Neuronal stem cell (in vitro differentiated cells): ENCODE measurements at regions not wholly inside any gene's neighbourhood (a gene's known extent, or its start where the extent isn't known, plus 50 kb on each side); places are given as distances from the start of the nearest gene placed in this dataset.
A peak's percentile ranks its signal among the peaks of the same experiment; 100 is the strongest.

Source experiments
- DNase-seq: peaks from one replicate; pipeline ENCODE4 v3.0.0-alpha.2; 2013; ENCODE audit warnings: low spot score
- H2AFZ ChIP-seq: one replicate; pipeline ENCODE4 v1.6.1; 2013; ENCODE audit warnings: mild to moderate bottlenecking, low read length, inconsistent platforms
- H2AK5ac ChIP-seq: 2 replicates; pipeline ENCODE4 v1.6.1; 2013; ENCODE audit warnings: low read depth, mild to moderate bottlenecking, inconsistent platforms, low read length, moderate library complexity, mixed read lengths
- H2BK120ac ChIP-seq: 2 replicates; pipeline ENCODE4 v1.6.1; 2013; ENCODE audit warnings: low read depth, mild to moderate bottlenecking, inconsistent platforms, low read length, moderate library complexity, mixed read lengths
- H2BK12ac ChIP-seq: one replicate; pipeline ENCODE4 v1.6.1; 2013; ENCODE audit warnings: low read length, inconsistent platforms
- H2BK15ac ChIP-seq: 2 replicates; pipeline ENCODE4 v1.6.1; 2013; ENCODE audit warnings: mild to moderate bottlenecking, low read length, inconsistent platforms, mixed read lengths
- H2BK5ac ChIP-seq: one replicate; pipeline ENCODE4 v1.6.1; 2013; ENCODE audit warnings: inconsistent platforms, mild to moderate bottlenecking, low read length, moderate library complexity
- H3K14ac ChIP-seq: one replicate; pipeline ENCODE4 v1.6.1; 2013; ENCODE audit warnings: low read length, inconsistent platforms
- H3K18ac ChIP-seq: 2 replicates; pipeline ENCODE4 v1.6.1; 2013; ENCODE audit warnings: low read length, inconsistent platforms
- H3K23ac ChIP-seq: 2 replicates; pipeline ENCODE4 v1.6.1; 2013; ENCODE audit warnings: low read depth, mild to moderate bottlenecking, mixed read lengths, low read length, inconsistent platforms; ENCODE audit not compliant: poor library complexity
- H3K27ac ChIP-seq: replicated peaks from 3 replicates; pipeline ENCODE4 v1.5.1; 2013; ENCODE audit warnings: low read length, inconsistent platforms
- H3K27me3 ChIP-seq, 3 experiments: 2 replicates each; pipeline ENCODE4 v1.6.1; 2013; ENCODE audit warnings: low read length in 3 of 3, mild to moderate bottlenecking in 2 of 3, inconsistent platforms in 1 of 3, low read depth in 1 of 3, mixed read lengths in 1 of 3, moderate library complexity in 1 of 3; ENCODE audit not compliant: control insufficient read depth in 3 of 3, insufficient read depth in 3 of 3
- H3K36me3 ChIP-seq, 2 donors: replicated peaks in 1 of 2; 2 replicates each; pipeline ENCODE4 v1.6.1; 2013; ENCODE audit warnings: low read length in 2 of 2; ENCODE audit not compliant: control insufficient read depth in 2 of 2, insufficient read depth in 2 of 2
- H3K4ac ChIP-seq: 2 replicates; pipeline ENCODE4 v1.6.1; 2013; ENCODE audit warnings: inconsistent platforms, mild to moderate bottlenecking, low read length, moderate library complexity
- H3K4me1 ChIP-seq, 2 donors: 1 replicate in 1 of 2; 2 replicates in 1 of 2; pipeline ENCODE4 v1.6.1; 2013; ENCODE audit warnings: low read length in 2 of 2, low read depth in 1 of 2; ENCODE audit not compliant: control insufficient read depth in 2 of 2, insufficient read depth in 1 of 2
- H3K4me2 ChIP-seq: one replicate; pipeline ENCODE4 v1.6.1; 2013; ENCODE audit warnings: mild to moderate bottlenecking, low read length, inconsistent platforms; ENCODE audit not compliant: insufficient read depth, poor library complexity, severe bottlenecking
- H3K4me3 ChIP-seq, 2 donors: 2 replicates each; pipeline ENCODE4 v1.5.1; 2013; ENCODE audit warnings: low read length in 2 of 2, mild to moderate bottlenecking in 2 of 2, inconsistent platforms in 1 of 2, moderate library complexity in 1 of 2
- H3K79me1 ChIP-seq: one replicate; pipeline ENCODE4 v1.6.1; 2013; ENCODE audit warnings: low read depth, mild to moderate bottlenecking, inconsistent platforms, low read length, moderate library complexity
- H3K9ac ChIP-seq: one replicate; pipeline ENCODE4 v1.6.1; 2013; ENCODE audit warnings: mild to moderate bottlenecking, low read depth, low read length, inconsistent platforms; ENCODE audit not compliant: poor library complexity
- H3K9me3 ChIP-seq, 2 donors: replicated peaks in 1 of 2; 2 replicates each; pipeline versions ENCODE3 to v1.6.1; 2013; ENCODE audit warnings: low read length in 2 of 2, mild to moderate bottlenecking in 2 of 2, inconsistent platforms in 1 of 2, low read depth in 1 of 2, mixed read lengths in 1 of 2, moderate library complexity in 1 of 2; ENCODE audit not compliant: control insufficient read depth in 2 of 2, insufficient read depth in 1 of 2
- H4K8ac ChIP-seq: one replicate; pipeline ENCODE4 v1.6.1; 2013; ENCODE audit warnings: low read depth, mild to moderate bottlenecking, inconsistent platforms, low read length, moderate library complexity
- H4K91ac ChIP-seq: one replicate; pipeline ENCODE4 v1.6.1; 2013; ENCODE audit warnings: low read length, low read depth, mild to moderate bottlenecking, inconsistent platforms; ENCODE audit not compliant: poor library complexity
- WGBS, 2 donors: extraction: QIAGEN DNeasy Blood & Tissue Kit; methylation state at CpG; one replicate each; pipeline ENCODE4 v1.1.7; 2013; ENCODE audit warnings: missing lambda C conversion rate in 2 of 2, mixed read lengths in 1 of 2; ENCODE audit not compliant: insufficient read length in 2 of 2, insufficient replicate concordance in 1 of 2; ENCODE audit errors: extremely low coverage in 2 of 2; 5-methylcytosine and 5-hydroxymethylcytosine counted together

DNA sequence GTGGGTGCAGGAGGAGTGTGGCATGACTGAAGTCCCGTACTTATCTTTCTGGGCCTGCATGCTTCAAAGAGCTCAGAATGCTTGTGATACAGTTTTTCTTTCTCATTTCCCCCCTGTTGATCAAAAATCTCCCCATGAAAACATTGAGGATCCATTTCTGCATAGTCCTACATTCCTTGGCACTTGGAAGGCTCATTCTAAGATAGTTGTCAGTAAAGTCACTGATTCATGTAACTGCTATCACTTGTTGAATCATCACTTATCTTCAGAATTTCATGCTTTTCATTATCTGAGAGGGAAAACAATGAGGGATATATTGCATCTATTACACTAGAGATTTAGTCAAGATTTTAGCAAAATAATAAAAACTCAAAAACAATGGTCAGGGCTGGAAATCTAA is 1953.1 kb upstream of the CDH6 start:
- no peak overlapping the region for H3K9ac ChIP-seq
- H3K27ac ChIP-seq: no peak overlapping the region
- H3K4me3 ChIP-seq: no peak overlapping the region
- H2AK5ac ChIP-seq: no peak overlapping the region
- H3K14ac ChIP-seq: no peak overlapping the region
- H3K4me1 ChIP-seq: no peaks in the 10 kb centered on the region
- no CpG with 5 or more reads among the region's 1 CpG for WGBS, 2 donors
- H3K23ac ChIP-seq: no peak overlapping the region
- no peak overlapping the region for H2BK5ac ChIP-seq
- H3K27me3 ChIP-seq: no peaks in the 10 kb centered on the region
- DNase-seq: no peak
- H2BK12ac ChIP-seq: no peak overlapping the region
- no peak overlapping the region for H3K4me2 ChIP-seq
- H2BK120ac ChIP-seq: no peak overlapping the region
- no peak overlapping the region for H3K18ac ChIP-seq
- H3K79me1 ChIP-seq: no peaks in the 10 kb centered on the region
- no peak overlapping the region for H3K4ac ChIP-seq
- H2BK15ac ChIP-seq: no peak overlapping the region
- no peak overlapping the region for H4K91ac ChIP-seq
- H3K36me3 ChIP-seq: no peaks in the 10 kb centered on the region
- no peak overlapping the region for H4K8ac ChIP-seq
- H2AFZ ChIP-seq: no peak overlapping the region
- H3K9me3 ChIP-seq: no peaks in the 10 kb centered on the region

DNA sequence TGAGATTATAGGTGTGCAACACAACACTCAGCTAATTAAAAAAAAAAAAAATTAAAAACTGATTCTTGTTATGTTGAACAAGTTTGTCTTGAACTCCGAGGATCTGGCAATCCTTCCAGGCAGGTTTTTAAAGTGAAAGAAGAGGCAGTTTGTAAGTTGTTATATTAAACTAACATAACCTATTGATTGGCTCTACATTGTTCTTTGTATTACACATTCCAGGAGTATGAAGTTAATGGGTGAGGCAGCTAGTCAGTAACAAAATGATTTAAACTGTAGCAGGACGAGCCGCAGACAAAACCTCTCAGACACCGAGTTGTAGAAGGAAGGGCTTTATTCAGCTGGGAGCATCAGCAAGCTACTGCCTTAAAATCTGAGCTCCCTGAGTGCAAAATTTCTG is 1953.9 kb upstream of the CDH6 start:
- no peak overlapping the region for H4K91ac ChIP-seq
- no peaks in the 10 kb centered on the region for H3K79me1 ChIP-seq
- H3K36me3 ChIP-seq: no peaks in the 10 kb centered on the region
- H3K14ac ChIP-seq: no peak overlapping the region
- no peak overlapping the region for H3K9ac ChIP-seq
- H3K18ac ChIP-seq: no peak overlapping the region
- no peaks in the 10 kb centered on the region for H3K27me3 ChIP-seq
- H2BK5ac ChIP-seq: no peak overlapping the region
- no peaks in the 10 kb centered on the region for H3K9me3 ChIP-seq
- no peak overlapping the region for H2AK5ac ChIP-seq
- H3K23ac ChIP-seq: no peak overlapping the region
- no peak overlapping the region for H2AFZ ChIP-seq
- H2BK15ac ChIP-seq: no peak overlapping the region
- no peak overlapping the region for H2BK12ac ChIP-seq
- H3K27ac ChIP-seq: no peak overlapping the region
- no peaks in the 10 kb centered on the region for H3K4me1 ChIP-seq
- no CpG with 5 or more reads among the region's 4 CpGs for WGBS, 2 donors
- no peak overlapping the region for H4K8ac ChIP-seq
- no peak overlapping the region for H3K4ac ChIP-seq
- no peak overlapping the region for H2BK120ac ChIP-seq
- no peak overlapping the region for H3K4me2 ChIP-seq
- no peak for DNase-seq
- H3K4me3 ChIP-seq: no peak overlapping the region

DNA sequence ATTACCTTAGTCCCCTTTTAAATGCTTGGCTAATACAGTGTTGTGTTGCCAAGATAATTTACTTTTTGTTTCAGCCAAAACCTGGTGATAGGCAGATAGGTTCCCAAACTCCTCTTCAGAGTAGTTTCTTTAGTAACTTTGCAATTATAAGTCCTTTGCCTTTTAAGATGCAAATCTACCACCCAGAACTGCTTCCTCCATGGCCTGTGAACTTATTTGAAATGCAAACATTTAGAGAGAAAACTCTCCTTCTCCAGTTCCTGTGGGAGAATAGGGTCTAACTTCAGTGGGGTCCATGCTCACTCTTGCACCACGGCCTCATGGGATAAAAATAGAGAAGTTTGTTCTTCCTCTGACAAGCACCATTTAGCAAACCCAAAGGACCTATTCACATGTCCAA is 1955.4 kb upstream of the CDH6 start:
- no peak for DNase-seq
- H3K9me3 ChIP-seq: no peaks in the 10 kb centered on the region
- no CpG with 5 or more reads among the region's 1 CpG for WGBS, 2 donors

DNA sequence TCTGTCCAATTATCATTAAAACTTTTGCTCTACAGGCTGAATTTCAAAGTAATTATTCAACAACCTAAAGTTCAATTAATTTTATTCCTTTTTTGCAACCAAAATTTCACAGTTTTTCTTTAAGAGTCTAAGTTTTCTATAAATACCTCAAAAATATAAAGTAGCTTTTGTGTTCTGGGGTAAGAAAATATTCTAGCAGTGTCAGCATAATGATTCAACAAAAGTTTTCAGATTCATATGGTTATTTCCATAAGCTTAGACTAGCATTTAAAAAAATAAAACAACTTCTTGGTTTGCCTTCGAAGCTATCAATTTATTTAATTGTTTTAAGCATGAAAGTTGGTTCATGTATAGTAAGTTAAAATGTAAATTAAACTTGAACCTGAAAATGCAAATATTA is 1962.3 kb upstream of the CDH6 start:
- no peak overlapping the region for H2AFZ ChIP-seq
- no CpG with 5 or more reads among the region's 1 CpG for WGBS, 2 donors
- no peak overlapping the region for H4K91ac ChIP-seq

More for the DNA sequence above, 1955.4 kb upstream of the CDH6 start:
- no peaks in the 10 kb centered on the region for H3K4me1 ChIP-seq
- no peak overlapping the region for H2BK12ac ChIP-seq
- no peak overlapping the region for H3K27ac ChIP-seq
- H2BK5ac ChIP-seq: no peak overlapping the region
- H4K91ac ChIP-seq: no peak overlapping the region
- no peak overlapping the region for H3K14ac ChIP-seq
- no peaks in the 10 kb centered on the region for H3K79me1 ChIP-seq
- H4K8ac ChIP-seq: no peak overlapping the region
- no peak overlapping the region for H3K4me2 ChIP-seq
- no peak overlapping the region for H2AK5ac ChIP-seq
- H3K18ac ChIP-seq: no peak overlapping the region
- no peak overlapping the region for H3K9ac ChIP-seq
- H3K23ac ChIP-seq: no peak overlapping the region
- no peak overlapping the region for H3K4me3 ChIP-seq
- H2AFZ ChIP-seq: peak overlapping the region; percentile 49
- no peaks in the 10 kb centered on the region for H3K36me3 ChIP-seq
- no peak overlapping the region for H2BK15ac ChIP-seq
- no peak overlapping the region for H2BK120ac ChIP-seq
- no peaks in the 10 kb centered on the region for H3K27me3 ChIP-seq
- H3K4ac ChIP-seq: no peak overlapping the region

More for the DNA sequence above, 1962.3 kb upstream of the CDH6 start:
- no peak for DNase-seq
- Histone ChIP-seq H3K36me3 (no peaks in the 10 kb centered on the region), H3K9ac (no peak overlapping the region), H3K14ac (no peak overlapping the region), H2BK12ac (no peak overlapping the region), H3K27me3 (no peaks in the 10 kb centered on the region), H3K18ac (no peak overlapping the region), H4K8ac (no peak overlapping the region), H3K79me1 (no peaks in the 10 kb centered on the region), H2AK5ac (no peak overlapping the region), H3K4me1 (no peaks in the 10 kb centered on the region), H3K23ac (no peak overlapping the region), H3K27ac (no peak overlapping the region), H2BK15ac (no peak overlapping the region), H3K4me2 (no peak overlapping the region), H3K4me3 (no peak overlapping the region), H2BK5ac (no peak overlapping the region), H3K4ac (no peak overlapping the region), H3K9me3 (no peaks in the 10 kb centered on the region), H2BK120ac (no peak overlapping the region)
